NCI-H345 treated with DMSO at 0.1 percent for 48 hours (cell line): ENCODE measurements at regions not wholly inside any gene's neighbourhood (a gene's known extent, or its start where the extent isn't known, plus 50 kb on each side); places are given as distances from the start of the nearest gene placed in this dataset.
A peak's percentile ranks its signal among the peaks of the same experiment; 100 is the strongest.

Source experiments
- DNase-seq: peaks from one replicate; lab custom pipeline; 2025; ENCODE audit not compliant: unreplicated experiment; lab: John Stamatoyannopoulos, UW

DNA sequence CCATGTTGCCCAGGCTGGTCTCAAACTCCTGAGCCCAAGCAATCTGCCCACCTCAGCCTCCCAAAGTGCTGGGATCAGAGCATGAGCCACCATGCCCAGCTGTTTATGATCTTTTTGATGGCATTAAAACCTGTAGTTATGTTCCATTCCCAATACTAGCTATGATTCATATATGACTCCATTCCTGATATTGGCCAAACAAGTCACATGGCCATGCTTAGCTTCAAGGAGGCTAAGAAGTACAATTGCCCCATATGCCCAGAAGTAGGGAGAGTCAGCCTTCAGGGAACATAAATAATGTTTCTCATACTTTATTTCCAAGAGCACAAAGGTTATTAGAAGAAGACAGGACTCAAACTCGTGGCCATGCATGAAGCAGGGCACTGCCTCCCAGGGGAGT is 132.4 kb upstream of the RAB6C start:
- DNase-seq = no peak

DNA sequence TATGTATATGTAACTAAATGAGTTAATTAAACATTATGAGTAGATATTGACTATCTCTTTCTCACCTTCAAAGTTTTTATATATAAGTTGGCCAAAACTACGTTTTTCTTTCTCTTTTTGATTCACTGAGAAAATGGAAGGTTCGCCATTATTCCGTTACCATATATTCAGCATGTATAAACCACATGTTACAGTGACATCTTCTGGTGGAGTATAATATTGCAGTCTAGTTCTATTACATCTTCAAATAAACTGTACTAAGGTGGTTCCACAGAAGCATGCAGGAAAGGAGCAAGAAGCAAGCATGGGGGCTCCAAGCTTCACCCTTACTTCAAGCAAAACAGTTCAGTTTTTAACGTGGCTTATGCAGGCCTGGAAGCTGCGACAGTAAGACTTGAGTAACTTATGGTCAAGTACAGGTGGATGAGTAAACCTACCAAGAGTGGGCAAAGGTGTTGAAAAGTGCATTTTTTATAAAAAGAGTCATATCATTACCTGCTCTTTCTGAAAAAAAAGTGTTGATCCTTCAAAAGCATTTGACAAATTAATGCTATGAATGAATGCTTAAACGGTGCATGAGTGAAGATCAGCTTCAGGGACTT is 129.8 kb upstream of the RAB6C start:
- peak; percentile 79 for DNase-seq

DNA sequence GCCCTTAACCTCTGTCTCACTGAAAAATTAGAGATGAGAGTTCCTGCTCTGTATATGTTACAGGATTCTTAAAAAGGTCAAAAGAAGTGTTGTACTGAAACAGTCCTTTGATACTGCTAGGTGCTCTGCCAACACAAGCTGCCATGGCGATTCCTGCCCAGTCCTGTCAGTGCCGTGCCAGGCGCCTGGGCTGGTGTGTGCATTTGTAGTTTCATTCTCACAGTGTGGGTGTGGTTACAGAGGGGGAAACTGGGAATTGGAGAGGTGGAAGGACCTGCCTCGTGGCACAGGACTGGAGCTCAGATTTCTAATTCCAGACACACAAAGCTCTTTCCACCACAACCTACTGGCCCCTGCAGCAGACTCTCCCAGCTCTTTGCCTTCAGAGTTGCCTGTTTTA is 122.3 kb upstream of the RAB6C start:
- DNase-seq = peak; percentile 1

DNA sequence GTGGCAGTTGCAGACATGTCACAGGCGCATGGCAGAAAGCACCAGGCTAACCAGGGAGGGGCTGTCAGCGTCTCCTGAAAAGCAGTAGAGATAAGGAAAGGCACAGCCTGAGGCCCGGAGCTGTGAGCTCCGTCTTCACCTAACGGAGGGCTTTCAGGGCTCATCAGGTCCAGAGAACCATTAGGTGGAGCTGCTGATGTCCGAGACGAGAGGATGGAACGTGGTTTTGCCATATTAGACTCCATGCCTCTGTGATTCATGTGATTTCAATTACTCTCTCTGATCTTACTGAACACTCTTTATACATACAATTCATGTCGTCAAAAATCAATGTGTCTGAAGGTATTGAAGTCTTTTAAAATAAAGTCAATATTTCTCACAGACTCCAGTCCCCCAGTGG is 120.3 kb upstream of the RAB6C start:
- no peak for DNase-seq

DNA sequence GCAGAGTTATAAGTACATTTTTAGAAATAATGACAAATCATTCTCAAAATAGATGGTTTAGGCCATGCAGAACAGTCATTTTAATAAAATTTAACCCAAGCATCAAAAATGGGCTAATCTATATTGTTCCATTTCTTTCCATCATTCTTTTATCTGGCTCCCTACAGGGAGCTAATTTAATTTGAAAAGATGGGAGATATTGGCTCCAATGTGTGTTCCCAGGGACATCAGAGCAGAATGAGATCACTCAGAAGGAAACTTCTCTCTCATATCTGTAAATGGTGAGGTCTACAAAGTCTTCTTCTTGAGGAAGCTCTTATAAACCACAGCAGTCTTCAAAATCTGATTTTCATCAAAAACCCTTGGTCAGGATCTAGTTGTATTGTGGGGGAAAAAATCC is 119.4 kb upstream of the RAB6C start:
- DNase-seq = no peak

DNA sequence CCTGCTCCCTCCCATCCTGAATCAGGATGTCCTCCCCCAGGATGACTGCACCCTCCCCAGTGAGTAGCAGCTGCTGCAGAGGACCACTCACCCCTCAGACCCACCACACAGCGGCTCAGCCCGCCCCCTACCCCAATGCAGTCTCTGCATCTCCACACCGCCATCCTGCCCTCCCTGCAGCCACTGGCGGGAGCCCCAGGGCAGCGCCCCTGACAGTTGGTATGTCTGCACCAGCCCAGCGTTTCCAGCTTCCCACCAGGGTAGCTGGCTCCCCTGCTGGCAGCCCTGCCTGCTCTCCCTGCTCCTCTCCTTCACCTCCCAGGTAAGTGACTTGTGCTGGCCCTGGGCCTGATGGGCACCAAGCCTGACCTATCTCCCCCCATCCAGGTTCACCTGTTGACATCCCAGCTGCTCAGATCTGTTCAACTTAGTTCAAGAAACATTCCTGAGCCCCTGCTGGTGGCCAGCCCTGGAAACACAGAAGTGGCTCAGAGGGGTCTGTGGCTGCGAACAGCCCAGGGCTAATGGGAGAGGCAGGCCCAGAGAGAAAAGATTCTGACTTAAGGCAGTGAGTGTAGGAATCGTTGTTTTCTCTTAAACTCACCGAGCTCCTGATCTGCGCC is 117.7 kb upstream of the RAB6C start:
- no peak for DNase-seq

DNA sequence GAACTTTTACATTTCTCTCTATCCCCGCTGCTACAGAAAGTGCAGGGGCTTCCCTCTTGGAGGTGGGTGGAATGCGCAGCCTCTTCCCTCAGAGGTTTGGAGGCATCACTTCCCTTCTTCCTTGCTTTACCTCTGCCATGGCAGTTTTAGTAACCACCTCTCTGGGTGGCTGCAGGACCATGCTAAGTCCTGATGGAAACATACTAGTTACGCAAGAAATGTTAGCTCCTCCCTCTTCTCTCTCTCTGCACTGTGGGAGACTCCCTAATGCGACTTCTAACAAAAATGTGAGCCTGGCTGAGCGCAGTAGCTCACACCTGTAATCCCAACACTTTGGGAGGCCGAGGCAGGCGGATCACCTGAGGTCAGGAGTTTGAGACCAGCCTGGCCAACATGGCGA is 116.8 kb upstream of the RAB6C start:
- DNase-seq = no peak

DNA sequence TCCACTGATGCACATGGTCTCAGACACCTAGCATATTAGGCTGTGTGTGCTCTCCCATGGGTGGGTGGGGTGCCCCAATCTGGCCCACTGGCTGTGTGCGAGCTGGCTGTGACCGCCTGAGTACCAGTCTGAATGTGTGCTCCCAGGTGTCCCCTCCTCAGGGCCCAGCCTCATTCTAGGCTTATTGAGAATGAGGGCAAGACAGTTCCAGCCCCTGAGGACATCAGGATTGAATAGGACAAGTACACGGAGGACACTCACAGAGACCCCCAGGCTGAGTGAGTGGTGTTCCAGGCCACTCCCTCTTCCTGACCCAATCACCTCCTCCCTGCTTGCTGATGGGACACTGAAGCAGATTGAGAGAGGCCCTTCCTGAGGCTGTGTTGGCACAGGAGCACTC is 116.1 kb upstream of the RAB6C start:
- no peak for DNase-seq

DNA sequence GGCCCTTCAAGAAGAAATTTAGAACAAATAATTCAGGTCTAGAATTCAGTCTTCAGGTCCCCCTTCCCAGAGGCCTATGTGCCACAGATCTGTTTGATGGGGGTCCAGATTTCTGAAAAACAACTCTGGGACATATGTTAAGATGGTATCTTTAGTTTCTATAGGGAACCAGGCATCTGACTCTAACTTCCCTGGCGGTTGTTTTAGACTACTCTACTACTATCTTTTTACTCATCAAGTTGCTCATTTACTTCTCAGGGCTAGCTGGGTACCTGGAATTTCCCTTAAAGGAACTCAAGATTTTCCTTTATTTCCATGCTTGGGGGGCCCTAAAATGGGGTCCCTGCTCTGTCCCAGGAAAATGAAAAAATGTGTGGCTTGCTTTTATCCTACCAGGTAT is 114.7 kb upstream of the RAB6C start:
- no peak for DNase-seq

DNA sequence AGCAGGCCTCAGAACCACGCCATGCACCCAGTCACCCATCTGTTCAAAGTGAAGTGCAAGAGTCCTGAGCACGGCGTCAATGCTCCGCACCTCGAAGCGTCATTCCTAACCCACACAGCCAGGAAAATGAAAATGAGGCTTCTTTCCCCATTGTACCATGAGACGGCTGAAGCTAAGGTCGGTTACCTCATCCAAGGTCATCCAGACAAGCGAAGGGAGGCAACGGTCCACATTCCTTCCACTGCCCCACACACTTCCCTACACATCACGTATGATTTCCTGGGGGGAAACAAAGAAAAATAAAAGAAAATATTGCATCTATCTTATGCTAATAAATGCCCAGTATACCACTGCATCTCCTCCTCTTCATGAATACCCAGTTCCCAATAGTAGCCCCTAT is 113.5 kb upstream of the RAB6C start:
- DNase-seq = no peak

DNA sequence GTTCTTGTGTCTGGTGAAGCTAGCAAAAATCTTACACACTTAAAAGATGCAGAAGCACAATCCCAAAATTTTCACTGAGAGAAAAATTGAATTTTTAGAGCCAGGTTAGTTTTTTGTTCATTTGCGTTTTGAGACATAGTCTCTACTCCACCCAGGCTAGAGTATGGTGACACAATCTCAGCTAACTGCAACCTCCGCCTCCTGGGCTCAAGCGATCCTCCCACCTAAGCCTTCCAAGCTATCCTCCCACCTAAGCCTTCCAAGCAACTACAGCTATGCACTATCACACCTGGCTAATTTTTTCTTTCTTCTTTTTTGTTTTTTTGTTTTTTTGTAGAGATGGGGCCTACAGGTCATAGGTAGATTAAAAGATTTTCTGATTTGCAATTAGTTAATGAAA is 113.1 kb upstream of the RAB6C start:
- DNase-seq = no peak

DNA sequence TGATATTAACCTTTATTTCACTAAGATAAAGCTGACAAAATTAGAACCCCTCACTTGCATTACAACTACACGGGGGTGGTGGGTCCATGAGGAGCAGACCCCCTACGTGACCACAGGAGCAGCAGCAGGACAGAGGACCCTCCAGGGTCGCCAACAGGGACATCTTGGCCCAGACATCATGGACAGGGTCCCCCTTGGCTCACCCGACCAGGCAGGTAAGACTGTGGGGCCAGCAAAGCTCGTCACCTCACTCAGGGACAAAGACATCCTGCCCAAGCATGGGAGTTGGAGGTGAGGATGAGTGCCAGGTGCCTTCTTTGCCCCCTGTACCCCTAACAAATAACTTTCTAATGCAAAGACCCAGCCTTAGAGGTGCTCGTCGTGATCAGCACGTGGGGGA is 111.3 kb upstream of the RAB6C start:
- no peak for DNase-seq

DNA sequence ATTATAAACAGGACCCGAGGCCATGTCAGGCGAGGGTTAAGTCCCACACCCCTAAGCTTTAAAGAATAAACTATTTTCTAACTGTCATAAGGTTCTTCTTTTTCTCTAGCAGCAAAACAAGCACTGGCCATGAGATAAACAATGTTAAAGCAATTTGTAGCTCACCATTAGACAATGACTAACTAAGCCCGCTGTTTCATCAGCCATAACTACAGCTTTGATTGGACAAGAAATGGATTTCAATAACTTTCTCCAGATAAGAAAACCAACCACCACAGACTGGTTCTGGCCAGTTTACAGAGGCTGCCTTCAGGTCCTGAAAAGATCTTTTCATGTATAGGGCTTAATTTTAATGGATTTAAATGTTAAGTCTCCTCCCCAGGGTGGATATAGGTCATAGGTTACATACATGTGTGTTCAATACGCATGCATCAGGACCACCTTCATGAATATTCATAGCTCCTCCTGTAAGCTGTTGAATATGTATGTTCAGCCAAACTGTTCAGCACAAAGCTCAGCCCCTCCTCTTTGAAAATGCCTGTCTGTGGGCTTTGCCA is 108.7 kb upstream of the RAB6C start:
- DNase-seq = no peak

DNA sequence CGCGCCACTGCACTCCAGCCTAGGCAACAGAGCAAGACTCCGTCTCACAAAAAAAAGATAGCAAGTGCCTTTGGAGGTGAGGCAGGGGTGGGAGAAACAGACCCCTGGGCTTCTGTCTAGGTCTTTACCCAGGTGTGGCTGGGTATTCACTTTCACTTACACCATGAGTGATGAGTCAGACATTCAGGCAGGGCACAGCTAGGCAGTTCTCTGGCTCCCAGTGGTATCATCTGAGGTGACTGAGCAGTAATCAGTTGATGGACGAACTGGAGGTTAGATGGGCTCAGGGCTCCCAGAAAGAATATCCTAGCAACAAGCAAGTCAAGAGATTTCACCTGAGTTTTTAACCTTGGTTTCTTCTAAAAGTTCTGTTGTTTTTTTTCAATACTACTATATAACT is 107.0 kb upstream of the RAB6C start:
- DNase-seq = no peak

DNA sequence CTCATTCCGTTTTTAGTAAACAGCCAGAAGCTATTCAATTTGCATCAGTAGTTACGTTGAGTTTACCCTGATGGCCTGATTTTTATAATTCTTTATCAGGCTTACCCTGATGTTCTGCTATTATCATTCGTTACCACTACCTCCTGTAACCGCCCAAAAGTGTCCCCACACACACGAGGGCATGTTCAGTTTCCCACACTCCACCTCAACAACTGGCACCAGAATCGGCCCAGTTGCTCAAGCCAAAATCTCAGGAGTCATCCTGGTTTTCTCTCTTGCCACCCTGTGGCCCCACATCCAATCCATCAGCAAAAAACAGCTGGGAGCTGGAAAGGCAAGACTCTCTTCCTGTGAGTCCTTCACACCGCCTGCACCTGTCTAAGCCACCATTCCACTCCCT is 102.9 kb upstream of the RAB6C start:
- DNase-seq = no peak

DNA sequence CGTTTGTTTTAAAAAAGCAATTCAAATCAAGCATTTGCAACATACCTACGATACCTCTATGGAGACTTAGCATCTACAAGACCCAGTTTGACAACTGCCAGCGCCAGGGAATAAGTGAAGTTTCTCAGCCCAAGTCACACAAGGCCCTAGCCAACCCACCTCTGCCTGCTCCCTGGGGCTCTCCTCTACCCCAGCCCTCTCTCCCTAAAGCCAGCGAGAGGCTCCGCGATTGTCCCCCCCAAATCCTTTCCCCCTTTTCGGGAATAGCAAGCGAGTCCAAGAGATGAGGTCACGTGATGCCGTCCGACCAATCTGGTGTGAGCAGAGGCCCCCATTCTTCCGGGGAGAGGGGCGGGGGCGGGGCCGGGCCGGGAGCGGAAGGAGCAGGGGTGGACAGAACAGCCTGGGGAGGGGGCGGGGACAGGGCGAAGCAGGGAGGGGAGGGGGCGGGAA is 102.2 kb upstream of the RAB6C start:
- peak; percentile 72 for DNase-seq

DNA sequence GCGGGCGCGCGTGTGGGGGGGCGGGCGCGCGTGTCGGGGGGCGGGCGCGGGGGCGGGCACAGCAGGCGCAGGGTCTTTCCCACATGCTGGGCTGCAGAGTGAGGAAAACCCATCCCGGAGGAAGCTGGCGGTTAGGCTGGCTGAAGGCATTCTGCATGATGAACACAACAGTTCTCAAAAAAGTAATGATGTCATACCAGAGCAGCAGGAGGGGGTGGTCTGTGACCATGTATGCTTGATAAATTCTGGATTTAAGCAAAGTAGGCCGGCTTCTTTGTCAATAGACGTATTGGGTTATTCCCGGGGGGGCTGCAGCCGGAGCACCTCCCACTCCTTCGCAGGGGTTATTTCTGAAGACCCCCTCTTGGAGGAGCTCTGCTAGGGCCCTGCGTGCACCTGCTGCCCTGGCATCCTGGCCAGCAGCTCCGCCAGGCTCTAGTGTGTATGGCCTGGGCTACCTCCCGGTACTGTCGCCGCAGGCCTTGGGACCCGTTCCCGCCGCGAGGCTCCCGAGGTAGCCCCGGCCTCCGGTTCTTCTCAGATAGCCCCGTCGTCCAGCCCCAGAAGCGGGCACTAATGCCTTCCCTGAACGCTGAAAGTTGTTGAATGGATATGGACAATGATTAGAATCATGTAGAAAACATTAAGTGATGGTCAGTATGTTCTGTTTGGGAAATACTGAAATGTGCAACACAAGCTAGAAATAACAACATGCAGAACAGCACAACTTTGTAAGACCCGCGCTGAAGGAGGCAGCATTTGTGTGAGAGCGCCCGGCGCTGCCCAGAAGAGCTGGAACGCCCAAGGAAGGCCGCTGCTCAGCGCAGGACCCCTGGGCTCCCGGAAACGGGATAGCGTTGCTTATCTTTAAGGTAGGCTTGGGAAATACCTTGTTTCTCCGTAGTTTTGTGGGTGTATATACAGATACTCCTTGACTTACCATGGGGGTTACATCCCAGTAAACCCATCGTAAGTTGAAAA is 101.4 kb upstream of the RAB6C start:
- peak; percentile 5 for DNase-seq

DNA sequence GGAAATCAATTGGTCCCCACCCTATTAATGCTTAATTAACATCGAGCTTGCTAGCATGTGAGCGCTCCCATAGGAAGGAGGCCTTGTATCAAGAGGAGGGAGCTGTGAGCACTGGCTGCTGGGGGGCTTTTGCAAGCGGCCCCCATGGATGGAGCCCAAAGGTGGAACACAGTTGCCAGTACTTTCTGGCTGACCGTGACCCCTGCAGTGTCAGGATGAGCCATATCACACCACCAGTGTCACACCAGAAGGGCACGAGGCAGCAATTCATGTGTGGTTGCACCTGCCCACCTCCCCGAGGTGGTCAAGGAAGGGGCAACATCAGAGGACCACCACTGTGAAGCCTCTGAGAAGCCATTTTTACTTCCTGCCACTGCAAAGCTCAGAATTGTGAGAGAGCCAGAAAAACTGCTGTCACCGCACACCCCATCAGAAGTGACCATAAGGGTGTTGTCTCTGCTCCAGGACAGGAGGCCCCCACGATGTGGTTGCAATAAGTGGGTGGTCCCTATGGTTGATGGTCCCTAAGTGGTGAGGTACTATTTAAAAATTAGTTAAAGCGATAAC is 99.8 kb upstream of the RAB6C start:
- DNase-seq = no peak

DNA sequence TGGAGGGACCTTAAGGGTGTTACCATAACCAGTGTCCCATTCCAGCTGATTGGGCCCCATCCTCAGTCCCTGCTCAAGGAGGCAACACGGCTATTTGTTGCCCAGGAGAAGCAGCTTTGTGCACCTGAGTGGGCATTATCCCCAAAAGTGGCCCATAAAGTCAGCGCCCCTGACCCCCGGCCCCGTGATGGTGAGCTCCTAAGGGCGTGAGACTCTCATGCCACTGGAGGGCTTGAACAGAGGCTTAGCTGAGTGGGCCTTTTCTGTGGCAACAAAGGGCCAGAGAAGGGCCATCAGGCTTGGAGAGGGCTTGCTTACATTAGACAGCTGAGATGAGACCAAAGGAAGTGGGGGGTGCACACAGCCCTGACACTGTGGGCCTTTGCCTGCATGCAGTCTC is 99.2 kb upstream of the RAB6C start:
- DNase-seq = no peak

DNA sequence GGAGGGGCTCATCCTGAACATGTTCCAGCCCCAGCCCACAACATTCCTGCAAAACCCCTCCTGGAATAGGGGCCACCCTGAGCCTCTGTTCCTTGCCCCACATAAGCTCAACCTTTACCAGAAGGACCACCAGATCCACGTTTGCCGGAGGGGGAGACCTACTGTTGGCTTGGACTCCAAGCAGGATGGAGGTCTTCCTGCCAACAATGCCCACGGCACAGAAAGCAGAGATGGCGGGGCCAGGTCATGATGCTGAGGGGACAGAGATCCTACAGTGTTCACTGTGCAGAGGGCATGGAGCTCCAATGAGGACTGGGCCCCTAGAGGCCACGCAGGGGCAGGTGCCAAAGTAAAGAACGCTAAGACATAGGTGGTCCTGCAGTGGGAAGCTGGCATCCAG is 98.5 kb upstream of the RAB6C start:
- no peak for DNase-seq

DNA sequence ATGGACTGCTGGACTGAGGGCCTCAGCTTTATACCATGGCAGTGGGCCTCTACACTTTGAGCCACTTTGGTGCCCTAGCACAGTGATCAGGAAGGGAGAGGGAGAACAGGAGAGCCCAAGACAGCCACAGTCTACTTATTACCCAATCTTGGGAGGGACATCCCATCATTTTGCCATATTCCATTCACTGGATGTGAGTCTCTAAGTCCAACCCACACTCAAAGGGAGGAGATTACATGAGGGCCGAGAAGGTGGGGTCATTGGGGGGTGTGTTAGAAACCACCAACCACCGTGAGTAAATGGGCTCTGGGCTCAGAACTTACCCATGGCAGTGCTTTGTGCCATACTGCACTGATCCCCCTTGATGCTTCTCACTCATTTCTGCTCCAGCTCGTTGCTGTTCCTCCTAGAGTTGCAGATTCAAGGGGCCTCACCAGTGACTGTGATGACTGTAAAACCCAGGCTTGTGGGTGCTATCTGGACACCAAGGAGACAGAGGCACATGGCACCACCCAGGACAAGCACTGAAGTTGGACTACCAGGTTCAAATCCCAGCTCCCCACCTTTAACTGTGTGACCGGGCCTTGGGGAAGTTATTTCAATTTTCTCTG is 97.6 kb upstream of the RAB6C start:
- DNase-seq = no peak
